Endodermal cell (in vitro differentiated cells): ENCODE measurements at regions not wholly inside any gene's neighbourhood (a gene's known extent, or its start where the extent isn't known, plus 50 kb on each side); places are given as distances from the start of the nearest gene placed in this dataset.
A peak's percentile ranks its signal among the peaks of the same experiment; 100 is the strongest.

ENCODE experiments used
- DNase-seq: peaks from one replicate; pipeline ENCODE4 v3.0.0-alpha.2; 2017
- H3K27ac ChIP-seq: 2 replicates; pipeline ENCODE4 v1.5.1; 2013; ENCODE audit warnings: mild to moderate bottlenecking, low read depth, low read length, moderate library complexity
- H3K27me3 ChIP-seq: 2 replicates; pipeline ENCODE4 v1.6.1; 2013; ENCODE audit warnings: mild to moderate bottlenecking, low read length, moderate library complexity; ENCODE audit not compliant: insufficient read depth, control insufficient read depth, poor library complexity, severe bottlenecking
- H3K36me3 ChIP-seq: 2 replicates; pipeline ENCODE4 v1.7.0; 2013; ENCODE audit warnings: mild to moderate bottlenecking, low read length, moderate library complexity; ENCODE audit not compliant: control insufficient read depth, insufficient read depth
- H3K4me1 ChIP-seq: one replicate; pipeline ENCODE4 v1.7.0; 2013; ENCODE audit warnings: low read length; ENCODE audit not compliant: control insufficient read depth, insufficient read depth
- H3K4me3 ChIP-seq: 2 replicates; pipeline ENCODE4 v1.5.1; 2013; ENCODE audit warnings: mild to moderate bottlenecking, low read length, moderate library complexity
- H3K9ac ChIP-seq: 2 replicates; pipeline ENCODE4 v1.6.1; 2013; ENCODE audit warnings: mild to moderate bottlenecking, low read length, moderate library complexity; ENCODE audit not compliant: poor library complexity, severe bottlenecking; ENCODE audit errors: extremely low read depth
- H3K9me3 ChIP-seq: 2 replicates; pipeline ENCODE4 v1.6.1; 2013; ENCODE audit warnings: mild to moderate bottlenecking, low read length, moderate library complexity; ENCODE audit not compliant: control insufficient read depth
- H3K27ac Mint-ChIP-seq: 2 replicates; pipeline ENCODE4 v1.8.0; 2020; ENCODE audit warnings: mixed read lengths
- H3K27me3 Mint-ChIP-seq: 2 replicates; pipeline ENCODE4 v1.8.0; 2021; ENCODE audit warnings: mild to moderate bottlenecking, mixed read lengths; ENCODE audit not compliant: insufficient read depth
- H3K36me3 Mint-ChIP-seq: 2 replicates; pipeline ENCODE4 v1.8.0; 2020; ENCODE audit warnings: low read depth, mixed read lengths
- H3K4me1 Mint-ChIP-seq: 2 replicates; pipeline ENCODE4 v1.8.0; 2020; ENCODE audit warnings: mixed read lengths
- H3K4me3 Mint-ChIP-seq: 2 replicates; pipeline ENCODE4 v1.8.0; 2020; ENCODE audit warnings: mild to moderate bottlenecking, moderate library complexity, mixed read lengths
- H3K9me3 Mint-ChIP-seq: 2 replicates; pipeline ENCODE4 v1.8.0; 2020; ENCODE audit warnings: mild to moderate bottlenecking, mixed read lengths
- WGBS, 2 experiments: methylation state at CpG; one replicate each; pipeline versions ENCODE4 v1.1.5 to v1.1.7; 2013; ENCODE audit warnings: missing lambda C conversion rate in 2 of 2, mixed read lengths in 1 of 2; ENCODE audit not compliant: insufficient coverage in 1 of 2, insufficient read length in 1 of 2; 5-methylcytosine and 5-hydroxymethylcytosine counted together
- TF ChIP-seq, protein P1 (sequence below): fragments of 200-600 bp; sonication (generic); conservative IDR thresholded peaks from 2 replicates; pipeline ENCODE4 v1.5.0; 2021; ENCODE audit warnings: antibody characterized with exemption, mild to moderate bottlenecking

DNA sequence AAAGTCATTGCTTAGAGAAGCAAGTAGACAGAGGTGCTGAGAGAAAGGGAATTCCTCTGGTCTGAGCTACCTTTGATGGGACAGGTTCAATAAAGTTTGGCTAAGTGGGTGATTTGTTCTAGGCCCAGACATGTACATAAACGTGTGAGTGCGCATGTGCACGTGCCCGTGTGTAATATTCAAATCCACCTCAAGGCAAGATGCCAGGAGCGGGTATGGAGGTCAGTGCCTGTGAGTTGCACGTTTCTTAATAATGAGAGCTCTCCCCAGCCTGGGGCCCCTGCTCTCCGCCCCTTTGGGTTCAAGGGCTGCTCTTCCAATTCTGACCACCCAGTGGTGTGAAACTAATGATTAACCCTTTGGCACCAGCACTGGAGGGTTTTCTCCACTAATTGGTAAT is 53.8 kb upstream of the LMO4 start:
- Histone ChIP-seq H3K27ac (no peak overlapping the region), H3K4me3 (no peak overlapping the region), H3K4me1 (peaks cover 2% of the 10 kb centered on the region), H3K27me3 (no peaks in the 10 kb centered on the region), H3K36me3 (no peaks in the 10 kb centered on the region), H3K9me3 (no peaks in the 10 kb centered on the region), H3K9ac (no peak overlapping the region)
- H3K4me3 Mint-ChIP-seq = no peak overlapping the region
- WGBS, 2 experiments = 93 to 95% methylated on average over 4 to 7 of the region's 7 CpGs
- TF ChIP-seq, protein P1, sequence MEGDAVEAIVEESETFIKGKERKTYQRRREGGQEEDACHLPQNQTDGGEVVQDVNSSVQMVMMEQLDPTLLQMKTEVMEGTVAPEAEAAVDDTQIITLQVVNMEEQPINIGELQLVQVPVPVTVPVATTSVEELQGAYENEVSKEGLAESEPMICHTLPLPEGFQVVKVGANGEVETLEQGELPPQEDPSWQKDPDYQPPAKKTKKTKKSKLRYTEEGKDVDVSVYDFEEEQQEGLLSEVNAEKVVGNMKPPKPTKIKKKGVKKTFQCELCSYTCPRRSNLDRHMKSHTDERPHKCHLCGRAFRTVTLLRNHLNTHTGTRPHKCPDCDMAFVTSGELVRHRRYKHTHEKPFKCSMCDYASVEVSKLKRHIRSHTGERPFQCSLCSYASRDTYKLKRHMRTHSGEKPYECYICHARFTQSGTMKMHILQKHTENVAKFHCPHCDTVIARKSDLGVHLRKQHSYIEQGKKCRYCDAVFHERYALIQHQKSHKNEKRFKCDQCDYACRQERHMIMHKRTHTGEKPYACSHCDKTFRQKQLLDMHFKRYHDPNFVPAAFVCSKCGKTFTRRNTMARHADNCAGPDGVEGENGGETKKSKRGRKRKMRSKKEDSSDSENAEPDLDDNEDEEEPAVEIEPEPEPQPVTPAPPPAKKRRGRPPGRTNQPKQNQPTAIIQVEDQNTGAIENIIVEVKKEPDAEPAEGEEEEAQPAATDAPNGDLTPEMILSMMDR = peak; percentile 11
- no peaks in the 10 kb centered on the region for H3K9me3 Mint-ChIP-seq
- no peak for DNase-seq
- peaks cover 25% of the 10 kb centered on the region for H3K4me1 Mint-ChIP-seq
- no peak overlapping the region for H3K27ac Mint-ChIP-seq
- no peaks in the 10 kb centered on the region for H3K27me3 Mint-ChIP-seq
- H3K36me3 Mint-ChIP-seq = no peaks in the 10 kb centered on the region

DNA sequence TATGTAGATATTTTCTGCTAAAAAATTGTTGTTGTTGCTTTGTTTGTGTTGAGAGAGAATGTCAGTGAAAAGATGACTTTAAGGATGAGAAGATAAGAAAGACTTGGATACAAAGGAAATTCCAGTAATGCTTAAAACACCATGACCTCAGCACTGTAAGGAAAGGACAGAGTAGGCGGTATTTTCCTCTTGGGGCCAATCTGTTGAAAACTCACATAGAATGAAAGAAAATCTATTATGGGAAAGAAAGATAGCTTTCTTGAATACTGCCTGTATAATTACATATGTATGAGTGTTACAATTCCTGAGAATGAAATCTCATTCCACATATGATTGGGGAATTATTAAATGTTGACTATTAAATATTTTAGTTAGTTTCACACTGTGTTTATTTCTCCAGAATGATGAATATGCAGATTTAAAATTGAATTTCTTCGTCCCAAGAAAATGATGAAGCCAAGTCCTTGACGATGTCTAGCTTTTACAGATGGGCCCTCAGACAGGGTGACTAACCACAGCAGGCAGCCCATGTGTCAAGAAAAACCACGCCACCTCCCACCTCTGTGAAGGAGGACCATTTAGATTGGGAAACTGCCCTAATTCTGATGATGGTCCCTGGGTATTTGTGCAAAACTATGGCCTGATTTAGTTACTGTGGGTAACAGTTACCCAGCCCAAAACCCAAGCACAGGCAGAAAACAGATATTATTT is 49.7 kb upstream of the LMO4 start:
- Histone ChIP-seq H3K9ac (no peak overlapping the region), H3K36me3 (no peaks in the 10 kb centered on the region)
- 83 to 95% methylated on average over 3 to 4 of the region's 4 CpGs for WGBS, 2 experiments

More for the DNA sequence above, 49.7 kb upstream of the LMO4 start:
- no peak overlapping the region for H3K4me3 Mint-ChIP-seq
- Histone ChIP-seq H3K9me3 (no peaks in the 10 kb centered on the region), H3K4me1 (no peaks in the 10 kb centered on the region), H3K27ac (no peak overlapping the region), H3K4me3 (no peak overlapping the region), H3K27me3 (no peaks in the 10 kb centered on the region)
- H3K36me3 Mint-ChIP-seq = no peaks in the 10 kb centered on the region
- peaks cover 17% of the 10 kb centered on the region for H3K4me1 Mint-ChIP-seq
- no peak overlapping the region for H3K27ac Mint-ChIP-seq
- no peaks in the 10 kb centered on the region for H3K9me3 Mint-ChIP-seq
- peaks cover 1% of the 10 kb centered on the region for H3K27me3 Mint-ChIP-seq
- no peak for DNase-seq
- TF ChIP-seq, protein P1 = no peak
